ENCODE measurements at regions not wholly inside any gene's neighbourhood (a gene's known extent, or its start where the extent isn't known, plus 50 kb on each side); places are given as distances from the start of the nearest gene placed in this dataset.

- no peak for DNase-seq (ENCODE audit: low read depth)
- H3K4me3 ChIP-seq (ENCODE audit: low read depth, low read length), result no peak overlapping the region
Observed at GRCh38 chr1:217025381-217025780, 302.2 kb upstream of the ESRRG start.

- DNase-seq (ENCODE audit: low read depth), result no peak
- H3K4me3 ChIP-seq (ENCODE audit: low read depth, low read length), result no peak overlapping the region
Observed at GRCh38 chr1:217024911-217025310, 301.7 kb upstream of the ESRRG start.

GRCh38 chr1:217021956-217022355 lies 298.7 kb upstream of the ESRRG start:
- no peak for DNase-seq (ENCODE audit: low read depth)
- H3K4me3 ChIP-seq (ENCODE audit: low read depth, low read length), result no peak overlapping the region

GRCh38 chr1:217021400-217021799 lies 298.2 kb upstream of the ESRRG start:
- no peak for DNase-seq (ENCODE audit: low read depth)
- H3K4me3 ChIP-seq (ENCODE audit: low read depth, low read length), result no peak overlapping the region

GRCh38 chr1:217019475-217019874 lies 296.2 kb upstream of the ESRRG start:
- DNase-seq (ENCODE audit: low read depth), result no peak
- no peak overlapping the region for H3K4me3 ChIP-seq (ENCODE audit: low read depth, low read length)

GRCh38 chr1:217018648-217019047 lies 295.4 kb upstream of the ESRRG start:
- H3K4me3 ChIP-seq (ENCODE audit: low read depth, low read length), result no peak overlapping the region
- DNase-seq (ENCODE audit: low read depth), result no peak

DNA sequence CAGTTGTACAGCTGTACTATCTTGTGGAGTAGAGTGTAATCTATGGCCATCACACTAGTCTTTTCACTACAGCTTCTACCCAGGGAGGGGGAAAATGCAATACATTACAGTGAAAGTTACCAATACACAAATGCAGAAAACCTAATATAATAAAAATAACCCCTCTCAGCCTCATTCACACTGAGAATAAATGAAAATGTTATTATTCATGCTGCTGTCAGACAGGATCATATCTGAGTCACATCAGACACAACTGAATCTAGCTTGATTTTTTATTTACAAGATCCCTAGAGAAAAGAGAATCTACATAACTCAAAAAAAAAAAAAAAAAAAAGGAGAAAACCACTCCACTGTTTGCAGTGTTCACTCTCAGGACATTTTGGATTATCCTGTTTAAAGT lies 293.9 kb upstream of the ESRRG start:
- DNase-seq (ENCODE audit: low read depth), result no peak
- no peak overlapping the region for H3K4me3 ChIP-seq (ENCODE audit: low read depth, low read length)

DNA sequence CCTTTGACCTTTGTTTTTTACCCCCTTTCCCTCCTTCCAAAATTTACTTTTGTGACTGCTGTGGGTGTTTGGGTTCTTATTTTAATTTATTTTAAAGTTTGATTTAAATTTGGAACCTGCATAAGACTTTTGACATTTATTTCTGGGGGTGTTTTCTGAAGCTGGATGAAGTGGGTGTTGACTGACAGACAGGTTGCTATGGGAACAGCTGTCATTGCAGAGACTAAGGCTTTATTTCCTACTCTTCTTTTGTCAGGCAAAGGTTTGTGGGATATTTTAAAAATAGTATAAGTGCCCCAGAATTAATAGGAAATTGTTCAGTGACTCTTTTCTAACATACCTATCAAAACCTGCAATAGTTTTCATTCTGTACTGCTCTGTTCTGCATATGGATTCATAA lies 290.8 kb upstream of the ESRRG start:
- no peak for DNase-seq (ENCODE audit: low read depth)
- no peak overlapping the region for H3K4me3 ChIP-seq (ENCODE audit: low read depth, low read length)

GRCh38 chr1:217012659-217013058 lies 289.4 kb upstream of the ESRRG start:
- DNase-seq (ENCODE audit: low read depth), result no peak

DNA sequence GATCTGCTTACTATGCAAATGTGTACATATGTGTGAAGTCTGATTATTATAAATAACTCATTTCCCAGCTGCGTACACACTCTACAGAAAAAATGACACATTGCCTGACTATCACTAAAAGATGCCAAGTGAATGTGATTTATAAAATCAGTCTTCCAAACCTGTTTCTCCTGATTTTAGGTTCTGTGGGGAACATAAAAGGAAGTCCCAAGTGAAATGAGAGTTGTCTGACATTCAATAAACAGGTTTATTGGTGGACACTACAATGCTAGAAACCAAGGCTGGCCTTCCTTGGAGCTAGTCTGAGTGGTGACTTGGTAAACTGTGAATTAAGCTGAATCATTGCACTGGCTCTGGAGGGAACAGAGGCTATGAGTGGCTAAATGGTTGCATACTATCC lies 287.9 kb upstream of the ESRRG start:
- no peak for DNase-seq (ENCODE audit: low read depth)
- H3K4me3 ChIP-seq (ENCODE audit: low read depth, low read length), result no peak overlapping the region

More at GRCh38 chr1:217012659-217013058, 289.4 kb upstream of the ESRRG start:
- H3K4me3 ChIP-seq (ENCODE audit: low read depth, low read length), result no peak overlapping the region

DNA sequence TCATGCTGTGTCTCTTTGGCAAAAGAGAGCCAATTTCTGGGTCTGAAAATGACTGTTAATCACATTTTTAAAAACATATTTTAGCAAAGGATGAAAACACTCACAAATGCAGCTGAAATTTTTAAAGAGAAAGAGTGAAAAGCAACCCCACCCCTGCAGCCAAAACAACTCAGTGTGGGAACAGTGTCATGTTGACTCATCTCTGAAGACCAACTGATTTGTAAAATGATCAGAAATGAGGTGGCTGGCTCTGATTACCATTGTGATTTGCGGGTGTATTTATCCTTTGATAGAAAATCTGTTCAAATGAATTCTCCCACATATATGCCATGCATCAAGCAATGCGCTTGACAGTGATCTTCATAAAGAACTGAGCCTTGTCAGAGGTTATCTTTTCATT lies 287.0 kb upstream of the ESRRG start:
- H3K4me3 ChIP-seq (ENCODE audit: low read depth, low read length), result no peak overlapping the region
- DNase-seq (ENCODE audit: low read depth), result no peak

DNA sequence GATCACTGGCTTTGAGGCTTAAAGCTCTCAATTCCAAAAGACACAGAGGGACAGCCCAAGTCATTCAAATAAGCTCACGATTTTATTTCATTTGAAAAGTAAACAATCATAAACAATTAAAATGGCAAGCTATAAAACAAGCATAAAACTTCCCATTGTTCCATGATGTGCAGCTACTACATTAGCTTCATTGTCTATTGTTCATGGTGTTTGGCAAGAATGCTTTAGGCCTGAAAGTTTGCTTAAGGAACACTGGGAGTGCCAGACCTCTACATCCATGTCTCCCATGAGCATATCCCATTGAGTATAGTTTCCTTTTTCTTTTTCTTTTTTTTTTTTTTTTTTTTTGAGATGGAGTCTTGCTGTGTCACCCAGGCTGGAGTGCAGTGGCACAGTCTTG lies 286.1 kb upstream of the ESRRG start:
- no peak overlapping the region for H3K4me3 ChIP-seq (ENCODE audit: low read depth, low read length)
- no peak for DNase-seq (ENCODE audit: low read depth)

DNA sequence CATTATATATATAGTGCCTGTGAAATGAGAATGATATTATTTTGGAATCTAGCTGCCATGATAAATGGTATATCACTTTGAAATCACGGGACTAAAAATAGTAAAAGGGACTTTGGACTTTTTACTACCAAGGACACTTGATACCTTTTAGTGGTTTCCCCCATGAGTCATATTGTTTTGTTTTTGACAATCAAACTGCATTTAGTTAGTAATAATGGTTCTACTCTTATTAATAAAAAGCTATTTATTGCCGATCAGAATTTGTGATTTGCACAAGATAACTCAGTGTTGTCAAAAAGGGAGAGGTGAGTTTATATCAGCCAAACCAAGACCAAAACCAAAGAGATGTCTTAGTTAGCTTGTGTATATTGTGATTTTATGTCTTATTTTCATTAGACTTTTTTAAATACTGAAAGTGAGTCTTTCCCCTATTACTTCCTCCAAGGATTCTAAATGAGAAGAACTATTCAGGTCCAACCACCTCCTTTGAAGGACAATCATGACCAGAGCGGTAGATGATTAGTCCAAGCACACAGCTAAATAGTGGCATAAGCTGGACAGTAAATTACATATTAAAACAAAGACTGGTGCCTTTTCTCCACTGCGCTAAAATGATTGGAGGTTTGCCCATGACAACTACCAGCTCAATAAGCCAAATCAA lies 281.7 kb upstream of the ESRRG start:
- DNase-seq (ENCODE audit: low read depth), result no peak
- no peak overlapping the region for H3K4me3 ChIP-seq (ENCODE audit: low read depth, low read length)

GRCh38 chr1:217003355-217003754 lies 280.1 kb upstream of the ESRRG start:
- no peak for DNase-seq (ENCODE audit: low read depth)

DNA sequence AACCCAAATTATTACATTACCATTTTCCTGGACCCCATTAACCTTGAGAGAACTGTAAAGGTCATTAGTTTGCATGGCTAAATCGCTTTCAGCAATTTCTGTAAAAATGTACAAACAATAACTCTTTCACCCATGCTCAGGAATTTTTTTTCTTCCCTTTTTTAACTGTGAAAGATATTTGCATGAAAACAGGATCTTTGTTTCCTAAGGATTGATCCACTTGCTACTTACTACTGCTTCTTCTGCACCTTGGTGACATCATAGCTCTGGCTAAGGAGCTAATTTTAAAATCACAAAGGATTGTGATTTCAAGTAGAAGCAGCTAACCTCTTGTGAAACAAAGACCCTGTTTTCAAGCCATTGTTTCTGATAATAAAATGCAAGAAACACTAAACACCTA lies 274.6 kb upstream of the ESRRG start:
- no peak overlapping the region for H3K4me3 ChIP-seq (ENCODE audit: low read depth, low read length)
- no peak for DNase-seq (ENCODE audit: low read depth)

More at GRCh38 chr1:217003355-217003754, 280.1 kb upstream of the ESRRG start:
- H3K4me3 ChIP-seq (ENCODE audit: low read depth, low read length), result no peak overlapping the region

DNA sequence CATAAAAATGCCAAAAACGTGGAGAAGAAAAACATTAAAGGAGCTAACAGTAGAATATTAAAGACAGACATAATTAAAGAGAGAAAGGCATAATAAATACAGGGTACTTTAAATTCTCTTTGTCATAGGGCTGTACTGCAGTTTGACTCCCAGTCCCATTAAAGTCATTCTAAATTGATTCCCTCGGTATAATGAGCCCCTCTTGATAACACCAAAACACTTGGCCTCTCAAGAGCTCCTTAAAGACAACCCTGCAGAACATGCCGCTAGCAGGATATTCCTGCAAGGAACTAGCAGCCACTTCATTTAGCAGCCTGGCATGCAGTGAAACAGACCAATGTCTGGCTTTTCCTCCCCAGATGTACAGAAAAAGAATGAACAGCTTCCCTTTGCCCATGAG lies 273.8 kb upstream of the ESRRG start:
- H3K4me3 ChIP-seq (ENCODE audit: low read depth, low read length), result no peak overlapping the region
- DNase-seq (ENCODE audit: low read depth), result no peak

- no peak for DNase-seq (ENCODE audit: low read depth)
- no peak overlapping the region for H3K4me3 ChIP-seq (ENCODE audit: low read depth, low read length)
Observed at GRCh38 chr1:216984536-216984935, 261.3 kb upstream of the ESRRG start.

- no peak overlapping the region for H3K4me3 ChIP-seq (ENCODE audit: low read depth, low read length)
- DNase-seq (ENCODE audit: low read depth), result no peak
Observed at GRCh38 chr1:216983823-216984222, 260.6 kb upstream of the ESRRG start.

GRCh38 chr1:216961516-216961915 lies 238.3 kb upstream of the ESRRG start:
- H3K4me3 ChIP-seq (ENCODE audit: low read depth, low read length), result no peak overlapping the region
- DNase-seq (ENCODE audit: low read depth), result no peak

DNA sequence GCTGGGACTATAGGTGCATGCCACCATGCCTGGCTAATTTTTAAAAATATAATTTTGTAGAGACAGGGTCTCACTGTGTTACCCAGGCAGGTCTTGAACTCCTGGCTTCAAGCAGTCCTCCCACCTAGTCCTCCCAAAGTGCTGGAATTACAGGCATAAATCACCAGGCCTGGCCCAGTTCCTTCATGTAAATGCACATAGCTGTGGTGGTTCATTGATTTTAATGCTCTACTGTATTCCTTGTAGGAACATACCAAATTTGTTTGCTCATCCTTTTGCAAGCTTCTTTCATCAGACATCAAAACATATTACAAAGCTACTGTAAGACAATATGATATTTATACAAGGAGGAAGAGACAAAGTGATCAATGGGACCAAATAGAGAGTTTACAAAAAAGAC lies 237.5 kb upstream of the ESRRG start:
- peak; percentile 2 for DNase-seq (ENCODE audit: low read depth)
- no peak overlapping the region for H3K4me3 ChIP-seq (ENCODE audit: low read depth, low read length)

- no peak overlapping the region for H3K4me3 ChIP-seq (ENCODE audit: low read depth, low read length)
- no peak for DNase-seq (ENCODE audit: low read depth)
Observed at GRCh38 chr1:216958569-216958968, 235.3 kb upstream of the ESRRG start.

DNA sequence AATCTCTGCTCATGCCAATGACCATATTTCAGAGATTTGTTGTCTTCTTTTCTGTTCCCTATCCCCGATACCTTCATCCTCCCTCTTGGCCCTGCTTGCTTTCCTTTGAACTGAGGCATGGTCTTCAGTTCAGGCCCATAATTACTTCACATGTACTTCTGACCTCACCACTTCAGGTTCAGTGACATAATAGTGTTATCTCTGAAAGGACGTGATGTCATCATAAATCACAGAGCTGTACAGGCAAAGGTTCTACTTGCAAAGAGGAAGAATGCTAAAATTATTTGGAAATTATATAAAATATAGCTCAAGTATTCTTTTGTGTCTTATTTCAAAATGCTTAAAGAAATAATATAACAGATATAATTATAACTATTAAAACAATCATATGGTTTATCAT lies 230.3 kb upstream of the ESRRG start:
- DNase-seq (ENCODE audit: low read depth), result no peak
- H3K4me3 ChIP-seq (ENCODE audit: low read depth, low read length), result no peak overlapping the region
